CD4-positive, alpha-beta T cell (primary cell): ENCODE measurements at regions not wholly inside any gene's neighbourhood (a gene's known extent, or its start where the extent isn't known, plus 50 kb on each side); places are given as distances from the start of the nearest gene placed in this dataset.

Source experiments
- ATAC-seq: fragments of 200-7000 bp; cut with Tn5 transposase; one replicate; pipeline ENCODE4 v1.10.0; 2022; ENCODE audit warnings: mild to moderate bottlenecking; ENCODE audit not compliant: poor library complexity
- CTCF ChIA-PET: fragments of 350-600 bp; sonication (Branson Sonifier 250); formaldehyde crosslinking; loops from one replicate; lab custom pipeline; 2021; ENCODE audit warnings: antibody characterized with exemption, inconsistent platforms; lab: Charles Lee
- POLR2A ChIA-PET: fragments of 350-600 bp; sonication (Branson Sonifier 250); formaldehyde crosslinking; loops from one replicate; lab custom pipeline; 2021; ENCODE audit warnings: antibody characterized with exemption, inconsistent platforms; lab: Charles Lee
- DNase-seq, 14 experiments: peaks; one replicate each; pipeline ENCODE4 v3.0.0-alpha.2; 2013 to 2020; ENCODE audit warnings: mixed read lengths in 2 of 14
- H3K27ac ChIP-seq, 2 donors: one replicate each; pipeline versions ENCODE4 v1.5.1 to v1.7.0; 2013; ENCODE audit warnings: low read length in 2 of 2, low read depth in 1 of 2, mild to moderate bottlenecking in 1 of 2
- H3K27me3 ChIP-seq, 2 experiments: 1 replicate in 1 of 2; 2 replicates in 1 of 2; pipeline versions ENCODE4 v1.6.1 to v1.7.0; 2013; ENCODE audit warnings: low read length in 2 of 2, control low read depth in 1 of 2, mild to moderate bottlenecking in 1 of 2, moderate library complexity in 1 of 2; ENCODE audit not compliant: insufficient read depth in 2 of 2, control insufficient read depth in 1 of 2
- H3K36me3 ChIP-seq: one replicate; pipeline ENCODE4 v1.6.1; 2013; ENCODE audit warnings: low read length, control low read depth; ENCODE audit not compliant: insufficient read depth
- H3K4me1 ChIP-seq: one replicate; pipeline ENCODE4 v1.6.1; 2013; ENCODE audit warnings: low read length, control low read depth; ENCODE audit not compliant: insufficient read depth
- H3K4me3 ChIP-seq: one replicate; pipeline ENCODE4 v1.5.1; 2013; ENCODE audit warnings: mild to moderate bottlenecking, low read length, moderate library complexity
- H3K9me3 ChIP-seq, 2 experiments: 1 replicate in 1 of 2; 2 replicates in 1 of 2; pipeline versions ENCODE4 v1.6.1 to v1.7.0; 2013; ENCODE audit warnings: low read length in 2 of 2, mild to moderate bottlenecking in 2 of 2, control low read depth in 1 of 2, moderate library complexity in 1 of 2; ENCODE audit not compliant: control insufficient read depth in 1 of 2, insufficient read depth in 1 of 2
- H3K27ac Mint-ChIP-seq: one replicate; pipeline ENCODE4 v1.8.0; 2020; ENCODE audit warnings: mixed read lengths
- H3K27me3 Mint-ChIP-seq: one replicate; pipeline ENCODE4 v1.8.0; 2021; ENCODE audit warnings: mixed read lengths
- H3K36me3 Mint-ChIP-seq: one replicate; pipeline ENCODE4 v1.8.0; 2021; ENCODE audit warnings: low read depth, mixed read lengths
- H3K4me1 Mint-ChIP-seq: one replicate; pipeline ENCODE4 v1.8.0; 2021; ENCODE audit warnings: low read depth, mixed read lengths
- H3K4me3 Mint-ChIP-seq: one replicate; pipeline ENCODE4 v1.8.0; 2020; ENCODE audit warnings: mild to moderate bottlenecking, mixed read lengths
- H3K9me3 Mint-ChIP-seq: one replicate; pipeline ENCODE4 v1.8.0; 2020; ENCODE audit warnings: mixed read lengths
- intact Hi-C, 2 experiments: fragments of 100-400 bp; cut with DNase I in 1 of 2; cut with micrococcal nuclease in 1 of 2; formaldehyde crosslinking; loops; one replicate each; pipeline versions ENCODE4 v1.15.1 to v1.9.0; 2023 to 2025; cut with DNase I, micrococcal nuclease
- TF ChIP-seq, protein P1 (sequence below): fragments of 200-600 bp; IDR thresholded peaks from one replicate; pipeline ENCODE4 v1.8.0; 2022; ENCODE audit warnings: antibody characterized with exemption, mild to moderate bottlenecking

DNA sequence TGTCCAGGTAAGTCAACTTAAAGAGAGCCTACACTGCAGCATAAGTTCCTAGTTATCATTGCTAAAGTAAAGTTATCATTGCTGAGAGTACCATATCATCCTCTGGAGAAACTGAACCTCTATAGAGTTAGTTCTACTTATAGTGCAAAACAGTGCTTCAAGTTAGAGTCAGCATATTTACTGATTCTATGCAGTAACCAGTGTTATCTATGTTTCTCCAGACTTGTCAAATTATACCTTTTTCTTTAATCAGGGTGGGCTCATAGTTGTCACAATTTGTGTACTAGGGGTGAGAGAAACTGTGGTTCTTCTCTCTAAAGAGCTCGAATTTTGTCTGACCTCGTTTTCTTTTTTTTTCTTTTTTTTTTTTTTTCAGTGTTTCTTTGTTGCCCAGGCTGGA is 79.6 kb downstream of the ANXA2R start:
- no peak overlapping the region for H3K27ac Mint-ChIP-seq
- H3K4me3 Mint-ChIP-seq: no peak overlapping the region
- no peaks in the 10 kb centered on the region for H3K4me1 ChIP-seq
- no peak overlapping the region for H3K4me3 ChIP-seq
- DNase-seq: no peak
- no peaks in the 10 kb centered on the region for H3K4me1 Mint-ChIP-seq
- no peaks in the 10 kb centered on the region for H3K36me3 Mint-ChIP-seq
- intact Hi-C loops: no loop called here
- H3K27me3 Mint-ChIP-seq: no peaks in the 10 kb centered on the region
- ChIA-PET CTCF (no interaction called here), POLR2A (no interaction called here)
- ATAC-seq: no peak
- H3K9me3 Mint-ChIP-seq: no peaks in the 10 kb centered on the region
- no peaks in the 10 kb centered on the region for H3K36me3 ChIP-seq
- no peak overlapping the region for H3K27ac ChIP-seq
- H3K9me3 ChIP-seq: no peaks in the 10 kb centered on the region
- TF ChIP-seq, protein P1, sequence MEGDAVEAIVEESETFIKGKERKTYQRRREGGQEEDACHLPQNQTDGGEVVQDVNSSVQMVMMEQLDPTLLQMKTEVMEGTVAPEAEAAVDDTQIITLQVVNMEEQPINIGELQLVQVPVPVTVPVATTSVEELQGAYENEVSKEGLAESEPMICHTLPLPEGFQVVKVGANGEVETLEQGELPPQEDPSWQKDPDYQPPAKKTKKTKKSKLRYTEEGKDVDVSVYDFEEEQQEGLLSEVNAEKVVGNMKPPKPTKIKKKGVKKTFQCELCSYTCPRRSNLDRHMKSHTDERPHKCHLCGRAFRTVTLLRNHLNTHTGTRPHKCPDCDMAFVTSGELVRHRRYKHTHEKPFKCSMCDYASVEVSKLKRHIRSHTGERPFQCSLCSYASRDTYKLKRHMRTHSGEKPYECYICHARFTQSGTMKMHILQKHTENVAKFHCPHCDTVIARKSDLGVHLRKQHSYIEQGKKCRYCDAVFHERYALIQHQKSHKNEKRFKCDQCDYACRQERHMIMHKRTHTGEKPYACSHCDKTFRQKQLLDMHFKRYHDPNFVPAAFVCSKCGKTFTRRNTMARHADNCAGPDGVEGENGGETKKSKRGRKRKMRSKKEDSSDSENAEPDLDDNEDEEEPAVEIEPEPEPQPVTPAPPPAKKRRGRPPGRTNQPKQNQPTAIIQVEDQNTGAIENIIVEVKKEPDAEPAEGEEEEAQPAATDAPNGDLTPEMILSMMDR: no peak
- H3K27me3 ChIP-seq: no peaks in the 10 kb centered on the region

DNA sequence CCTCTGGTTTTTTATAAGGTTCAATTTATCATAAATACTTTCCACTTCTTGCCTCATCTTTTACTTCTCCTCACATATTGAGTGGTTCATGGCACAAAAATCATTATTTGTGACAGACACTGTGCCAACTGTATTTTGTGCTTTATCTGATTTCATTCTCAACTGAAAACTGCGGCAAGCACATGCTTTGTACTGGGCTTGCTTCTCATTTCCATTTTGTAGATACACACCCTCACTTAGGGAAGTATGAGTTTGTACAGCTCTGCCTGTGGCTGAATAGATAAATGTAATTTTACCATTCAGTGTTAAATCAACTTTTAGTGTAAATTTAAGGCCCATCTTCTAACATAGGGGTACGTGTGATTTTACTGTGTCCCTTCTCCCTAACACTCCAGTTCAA is 83.6 kb downstream of the ANXA2R start:
- CTCF ChIA-PET: no interaction called here
- no peaks in the 10 kb centered on the region for H3K36me3 ChIP-seq
- peaks cover 7 to 29% of the 10 kb centered on the region in 2 experiments for H3K9me3 ChIP-seq
- H3K4me3 ChIP-seq: no peak overlapping the region
- H3K27ac Mint-ChIP-seq: no peak overlapping the region
- H3K4me1 ChIP-seq: peaks cover 17% of the 10 kb centered on the region
- no peaks in the 10 kb centered on the region for H3K27me3 Mint-ChIP-seq
- H3K4me3 Mint-ChIP-seq: peak overlapping the region; percentile 23
- DNase-seq: no peak
- no peaks in the 10 kb centered on the region for H3K9me3 Mint-ChIP-seq
- no peak for ATAC-seq
- POLR2A ChIA-PET: no interaction called here
- H3K4me1 Mint-ChIP-seq: peaks cover 8% of the 10 kb centered on the region
- no peak overlapping the region for H3K27ac ChIP-seq
- TF ChIP-seq, protein P1: no peak
- H3K36me3 Mint-ChIP-seq: peaks cover 9% of the 10 kb centered on the region
- intact Hi-C loops: no loop called here
- no peaks in the 10 kb centered on the region for H3K27me3 ChIP-seq

DNA sequence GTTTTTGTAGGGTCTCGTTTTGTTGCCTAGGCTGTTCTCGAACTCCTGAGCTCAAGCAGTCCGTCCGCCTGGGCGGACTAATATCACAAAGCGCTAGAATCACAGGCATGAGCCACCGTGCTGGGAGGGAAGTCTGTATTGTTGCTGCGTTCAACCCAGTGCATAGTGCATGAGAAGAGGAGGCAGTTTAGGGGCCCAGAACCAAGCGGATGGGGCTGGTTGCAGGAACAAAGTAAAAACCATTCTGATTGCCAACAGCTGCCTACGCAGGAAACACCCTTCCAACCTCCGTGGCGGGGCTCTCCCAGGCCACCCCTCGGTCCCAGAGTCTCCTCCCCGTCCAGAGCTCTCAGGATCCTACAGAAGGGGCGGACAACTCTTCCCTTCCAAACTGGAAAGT is 87.1 kb downstream of the ANXA2R start:
- Histone ChIP-seq H3K27me3 (no peaks in the 10 kb centered on the region), H3K27ac (no peak overlapping the region), H3K36me3 (no peaks in the 10 kb centered on the region), H3K4me3 (peak overlapping the region; percentile 75), H3K4me1 (peaks cover 45% of the 10 kb centered on the region), H3K9me3 (peaks cover 7 to 29% of the 10 kb centered on the region in 2 experiments)
- intact Hi-C loops: loop anchor here (2.0 to 5.0 kb wide), 4 partner anchors 14 to 169 kb away; partner anchors contain the start of gene ZNF131 (in 1 of the 2)
- Mint-ChIP-seq H3K4me3 (peak overlapping the region; percentile 98), H3K9me3 (no peaks in the 10 kb centered on the region), H3K27ac (peak overlapping the region; percentile 99), H3K36me3 (peaks cover 29% of the 10 kb centered on the region), H3K4me1 (peaks cover 30% of the 10 kb centered on the region), H3K27me3 (no peaks in the 10 kb centered on the region)
- TF ChIP-seq, protein P1: no peak
- ChIA-PET CTCF (interaction anchor here (1.1 to 1.8 kb wide), 3 partner anchors 41 to 66 kb away, joined by 3 to 4 read pairs (median 4); no protein-coding TSS in a partner anchor), POLR2A (interaction anchor here (0.5 to 9.5 kb wide), 10 partner anchors 12 to 531 kb away, joined by 3 to 465 read pairs (median 59); partner anchors contain the start of genes ANXA2R, HMGCS1, TMEM267 and ZNF131)
- no peak for ATAC-seq
- peak in 2 of 14 experiments; percentile 1 to 16 for DNase-seq
